IMR-90 (cell line): ENCODE measurements at regions not wholly inside any gene's neighbourhood (a gene's known extent, or its start where the extent isn't known, plus 50 kb on each side); places are given as distances from the start of the nearest gene placed in this dataset.

Source experiments
- ATAC-seq: fragments of 200-7000 bp; cut with Tn5 transposase; 2 replicates; pipeline ENCODE4 v1.9.1; 2020; ENCODE audit warnings: low read depth, mild to moderate bottlenecking, moderate library complexity
- BruUV-seq: library from RNA; stranded (reverse); fragments of 400-500 nt; replicated peaks from 2 replicates; lab custom pipeline; 2021; lab: Mats Ljungman, UMichigan
- CTCF ChIA-PET: fragments of 300-600 bp; formaldehyde crosslinking; extraction: SDS; loops from one replicate; lab custom pipeline; 2021; ENCODE audit warnings: antibody characterized with exemption; lab: Yijun Ruan, JAX
- POLR2A ChIA-PET: fragments of 300-600 bp; sonication (Branson Sonifier 250); formaldehyde crosslinking; loops from one replicate; lab custom pipeline; 2022; ENCODE audit warnings: antibody characterized with exemption; ENCODE audit not compliant: unreplicated experiment; lab: Charles Lee
- DNase-seq: peaks from one replicate; pipeline ENCODE4 v3.0.0; 2013
- H2AFZ ChIP-seq: replicated peaks from 2 replicates; pipeline ENCODE3; 2013; ENCODE audit warnings: low read length, mild to moderate bottlenecking; ENCODE audit not compliant: poor library complexity
- H2AK5ac ChIP-seq: 2 replicates; pipeline ENCODE4 v1.6.1; 2013; ENCODE audit warnings: low read depth, low read length, inconsistent platforms
- H2AK9ac ChIP-seq: replicated peaks from 2 replicates; pipeline ENCODE3; 2013; ENCODE audit warnings: mild to moderate bottlenecking, low read depth, low read length, moderate library complexity; ENCODE audit not compliant: poor library complexity
- H2BK120ac ChIP-seq: 2 replicates; pipeline ENCODE4 v1.6.1; 2013; ENCODE audit warnings: low read depth, low read length, inconsistent platforms
- H2BK15ac ChIP-seq: 3 replicates; pipeline ENCODE4 v1.6.1; 2013; ENCODE audit warnings: low read depth, low read length, inconsistent platforms
- H2BK20ac ChIP-seq: 2 replicates; pipeline ENCODE4 v1.6.1; 2013; ENCODE audit warnings: low read depth, mild to moderate bottlenecking, inconsistent platforms, low read length, moderate library complexity
- H2BK5ac ChIP-seq: 2 replicates; pipeline ENCODE4 v1.6.1; 2013; ENCODE audit warnings: mild to moderate bottlenecking, low read depth, low read length, inconsistent platforms; ENCODE audit not compliant: poor library complexity, severe bottlenecking
- H3K14ac ChIP-seq: replicated peaks from 2 replicates; pipeline ENCODE4 v1.6.1; 2013; ENCODE audit warnings: low read depth, low read length, inconsistent platforms
- H3K18ac ChIP-seq: 2 replicates; pipeline ENCODE4 v1.6.1; 2013; ENCODE audit warnings: low read depth, low read length, control low read depth
- H3K23ac ChIP-seq: 2 replicates; pipeline ENCODE4 v1.6.1; 2013; ENCODE audit warnings: low read depth, low read length, inconsistent platforms
- H3K27ac ChIP-seq: 2 replicates; pipeline ENCODE4 v1.5.1; 2013; ENCODE audit warnings: mild to moderate bottlenecking, control low read depth, low read length; ENCODE audit not compliant: insufficient read depth
- H3K27me3 ChIP-seq: 2 replicates; pipeline ENCODE4 v1.6.1; 2013; ENCODE audit warnings: low read length; ENCODE audit not compliant: control insufficient read depth, insufficient read depth
- H3K36me3 ChIP-seq: 2 replicates; pipeline ENCODE4 v1.6.1; 2013; ENCODE audit warnings: low read length, mixed read lengths; ENCODE audit not compliant: control insufficient read depth, insufficient read depth
- H3K4ac ChIP-seq: 2 replicates; pipeline ENCODE4 v1.6.1; 2013; ENCODE audit warnings: low read depth, low read length, inconsistent platforms
- H3K4me1 ChIP-seq: 2 replicates; pipeline ENCODE4 v1.6.1; 2013; ENCODE audit warnings: low read length, mixed read lengths; ENCODE audit not compliant: control insufficient read depth, insufficient read depth
- H3K4me2 ChIP-seq: 2 replicates; pipeline ENCODE4 v1.6.1; 2013; ENCODE audit warnings: low read depth, mild to moderate bottlenecking, control low read depth, low read length, moderate library complexity
- H3K4me3 ChIP-seq: 2 replicates; pipeline ENCODE4 v1.5.1; 2013; ENCODE audit warnings: low read depth, mild to moderate bottlenecking, control low read depth, low read length, moderate library complexity; ENCODE audit not compliant: insufficient read depth
- H3K56ac ChIP-seq: 2 replicates; pipeline ENCODE4 v1.6.1; 2013; ENCODE audit warnings: low read length, inconsistent platforms; ENCODE audit not compliant: insufficient read depth; ENCODE audit errors: extremely low read depth
- H3K79me1 ChIP-seq, 2 experiments: 2 replicates each; pipeline ENCODE4 v1.6.1; 2013; ENCODE audit warnings: low read length in 2 of 2, inconsistent platforms in 1 of 2, low read depth in 1 of 2
- H3K9ac ChIP-seq: 2 replicates; pipeline ENCODE4 v1.6.1; 2013; ENCODE audit warnings: low read depth, low read length, control low read depth
- H3K9me1 ChIP-seq: 2 replicates; pipeline ENCODE4 v1.6.1; 2013; ENCODE audit warnings: low read length, inconsistent platforms; ENCODE audit not compliant: insufficient read depth
- H3K9me3 ChIP-seq: 2 replicates; pipeline ENCODE4 v1.6.1; 2013; ENCODE audit warnings: low read length; ENCODE audit not compliant: control insufficient read depth, insufficient read depth
- H4K20me1 ChIP-seq: 2 replicates; pipeline ENCODE4 v1.6.1; 2013; ENCODE audit warnings: low read length, inconsistent platforms; ENCODE audit not compliant: insufficient read depth
- H4K5ac ChIP-seq: 2 replicates; pipeline ENCODE4 v1.6.1; 2013; ENCODE audit warnings: mild to moderate bottlenecking, low read depth, low read length, control low read depth
- H4K8ac ChIP-seq, 2 experiments: 2 replicates each; pipeline ENCODE4 v1.6.1; 2013; ENCODE audit warnings: low read depth in 2 of 2, low read length in 2 of 2, control low read depth in 1 of 2, inconsistent platforms in 1 of 2
- H4K91ac ChIP-seq: 2 replicates; pipeline ENCODE4 v1.6.1; 2013; ENCODE audit warnings: low read depth, low read length, inconsistent platforms; ENCODE audit not compliant: insufficient read depth
- CTCF ChIP-seq: conservative IDR thresholded peaks from 2 replicates; pipeline ENCODE4 v1.5.1; 2012; ENCODE audit warnings: mild to moderate bottlenecking, low read depth, low read length, improper control_type of control experiment
- FOS ChIP-seq: fragments of 150-350 bp; IDR thresholded peaks from 2 replicates; pipeline ENCODE4 v1.6.1; 2016; ENCODE audit warnings: low read depth, low read length
- MXI1 ChIP-seq: IDR thresholded peaks from 2 replicates; pipeline ENCODE4 v1.6.1; 2012; ENCODE audit warnings: low read depth, mild to moderate bottlenecking, low read length, moderate library complexity, borderline replicate concordance
- WGBS, 2 experiments: methylation state at CpG; one replicate each; pipeline versions ENCODE4 v1.1.5 to v1.1.7; 2013; ENCODE audit warnings: missing lambda C conversion rate in 2 of 2; ENCODE audit not compliant: insufficient read length in 1 of 2; ENCODE audit errors: extremely low coverage in 2 of 2; 5-methylcytosine and 5-hydroxymethylcytosine counted together
- dilution Hi-C: fragments of 300-500 bp; cut with HindIII; formaldehyde crosslinking; loops from one replicate; pipeline ENCODE4 v1.14.3; 2018; ENCODE audit warnings: low sequenced_read_pairs; ENCODE audit not compliant: unreplicated experiment
- in situ Hi-C: fragments of 300-500 bp; cut with MboI; formaldehyde crosslinking; loops from 3 replicates; pipeline ENCODE4 v1.14.3; 2019; ENCODE audit warnings: low sequenced_read_pairs, inconsistent platforms, mixed read lengths
- intact Hi-C: fragments of 100-400 bp; cut with micrococcal nuclease; formaldehyde crosslinking; loops from 2 replicates; pipeline ENCODE4 v1.10.0; 2022

- Histone ChIP-seq H3K14ac (no peak overlapping the region), H3K9ac (no peak overlapping the region), H3K23ac (no peak overlapping the region), H3K4ac (no peak overlapping the region), H2BK5ac (no peak overlapping the region), H3K27ac (no peak overlapping the region), H2BK120ac (no peak overlapping the region), H2AK5ac (no peak overlapping the region), H3K4me3 (no peak overlapping the region), H3K79me1 (no peaks in the 10 kb centered on the region), H2BK20ac (no peak overlapping the region), H3K27me3 (no peaks in the 10 kb centered on the region), H3K9me3 (no peaks in the 10 kb centered on the region), H3K4me2 (no peak overlapping the region), H4K5ac (no peak overlapping the region), H3K56ac (no peak overlapping the region), H3K9me1 (peaks cover 6% of the 10 kb centered on the region; the same call in 1 of the 2 replicates), H3K18ac (no peak overlapping the region), H3K36me3 (no peaks in the 10 kb centered on the region), H2AK9ac (no peak overlapping the region), H4K8ac (no peak overlapping the region), H2AFZ (no peak overlapping the region), H2BK15ac (no peak overlapping the region), H4K91ac (no peak overlapping the region), H3K4me1 (peaks cover 2% of the 10 kb centered on the region; the same call in 1 of the 2 replicates), H4K20me1 (no peaks in the 10 kb centered on the region)
- in situ Hi-C loops: no loop called here
- intact Hi-C loops: no loop called here
- no peak for DNase-seq
- no TSS peak for BruUV-seq
- TF ChIP-seq CTCF (no peak), FOS (no peak), MXI1 (no peak)
- ATAC-seq: no peak
- dilution Hi-C loops: no loop called here
- CTCF ChIA-PET: no interaction called here
- no CpG with 5 or more reads among the region's 2 CpGs for WGBS, 2 experiments
- POLR2A ChIA-PET: no interaction called here
Observed at GRCh38 chr9:87127978-87128614, 180.8 kb upstream of the GAS1 start.
